ENCODE measurements at regions not wholly inside any gene's neighbourhood (a gene's known extent, or its start where the extent isn't known, plus 50 kb on each side); places are given as distances from the start of the nearest gene placed in this dataset.

DNA sequence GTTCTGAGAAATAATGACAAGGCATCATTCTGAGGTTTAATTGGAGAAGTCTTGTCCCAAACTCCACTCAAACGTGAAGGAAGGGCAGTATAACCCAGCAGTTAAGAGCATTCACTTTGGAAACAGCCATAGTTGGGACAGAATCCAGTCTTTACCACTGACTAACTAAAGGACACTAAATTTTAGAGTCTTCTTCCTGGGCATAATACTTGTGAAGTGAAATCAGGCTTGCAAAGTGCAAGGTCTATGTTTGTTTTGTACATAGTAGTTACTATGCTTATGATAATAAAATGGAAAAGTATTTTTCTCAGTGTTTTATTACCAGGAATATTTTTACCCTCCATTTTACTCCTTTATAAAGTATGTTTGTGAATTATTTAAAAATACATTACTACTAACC is 748.2 kb upstream of the ID2 start:
- no peaks in the 10 kb centered on the region for H3K9me3 ChIP-seq
- no peak overlapping the region for H3K4me3 ChIP-seq
- TF ChIP-seq SMC3 (IDR thresholded peaks at IDR 0.05): no peak
- no peak for TF ChIP-seq RAD21 (conservative IDR thresholded peaks at IDR 0.05 in 1 of 2, IDR thresholded peaks at IDR 0.05 in 1 of 2)
- no peak for TF ChIP-seq POLR2A (IDR thresholded peaks at IDR 0.05; ENCODE audit: low read length)
- TF ChIP-seq PHF8 (IDR thresholded peaks at IDR 0.05; ENCODE audit: borderline replicate concordance, low read depth): no peak
- WGBS (ENCODE audit: missing lambda C conversion rate): 3% methylated on average over 1 of the region's 1 CpG
- ChIA-PET POLR2A (no interaction called here), CTCF (no interaction called here)
- H3K4me1 ChIP-seq: no peaks in the 10 kb centered on the region
- FAIRE-seq: no peak
- DNase-seq (ENCODE audit: low read depth in 1 of 2, low spot score in 1 of 2): no peak
- no peak overlapping the region for H3K27ac ChIP-seq
- H3K4me2 ChIP-seq: no peak overlapping the region
- no peak; a peak in 1 of 6 replicates for ATAC-seq

- FAIRE-seq: no peak
- ATAC-seq: no peak
- ChIA-PET POLR2A (interaction anchor here (0.6 kb wide), 1 partner anchor 8 kb away, joined by 3 read pairs; no protein-coding TSS in a partner anchor), CTCF (no interaction called here)
- TF ChIP-seq, protein P1, sequence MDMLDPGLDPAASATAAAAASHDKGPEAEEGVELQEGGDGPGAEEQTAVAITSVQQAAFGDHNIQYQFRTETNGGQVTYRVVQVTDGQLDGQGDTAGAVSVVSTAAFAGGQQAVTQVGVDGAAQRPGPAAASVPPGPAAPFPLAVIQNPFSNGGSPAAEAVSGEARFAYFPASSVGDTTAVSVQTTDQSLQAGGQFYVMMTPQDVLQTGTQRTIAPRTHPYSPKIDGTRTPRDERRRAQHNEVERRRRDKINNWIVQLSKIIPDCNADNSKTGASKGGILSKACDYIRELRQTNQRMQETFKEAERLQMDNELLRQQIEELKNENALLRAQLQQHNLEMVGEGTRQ (IDR thresholded peaks at IDR 0.05): no peak
- TF ChIP-seq RFX5 (IDR thresholded peaks at IDR 0.05) (no peak), EHF (CRISPR knock-in tag; IDR thresholded peaks at IDR 0.05) (no peak)
- Histone ChIP-seq H3K9me3 (0 out of 3 replicates have a peak, but pooled peaks cover 4% of the 10 kb centered on the region), H3K4me2 (no peak overlapping the region), H3K4me3 (no peak overlapping the region), H3K27ac (no peak overlapping the region), H3K4me1 (peaks cover 3% of the 10 kb centered on the region; the same call in 1 of the 3 replicates)
- no peak for DNase-seq (ENCODE audit: low read depth in 1 of 2, low spot score in 1 of 2)
- WGBS (ENCODE audit: missing lambda C conversion rate): 46% methylated on average over 4 of the region's 4 CpGs
Observed at GRCh38 chr2:7934476-7934875, 747.4 kb upstream of the ID2 start.

GRCh38 chr2:7937082-7937481 is 744.8 kb upstream of the ID2 start:
- H3K4me2 ChIP-seq: no peak overlapping the region
- CTCF ChIA-PET: no interaction called here
- ATAC-seq: no peak
- H3K27ac ChIP-seq: no peak overlapping the region
- POLR2A ChIA-PET: no interaction called here
- no peak for FAIRE-seq
- H3K4me3 ChIP-seq: no peak overlapping the region
- H3K4me1 ChIP-seq: peaks cover 13% of the 10 kb centered on the region
- TF ChIP-seq ZFP36 (IDR thresholded peaks at IDR 0.05; ENCODE audit: borderline replicate concordance, partially characterized antibody) (no peak), E2F6 (IDR thresholded peaks at IDR 0.05; ENCODE audit: borderline replicate concordance, low read depth) (no peak), PHF8 (IDR thresholded peaks at IDR 0.05; ENCODE audit: borderline replicate concordance, low read depth) (no peak), FOSL2 (IDR thresholded peaks at IDR 0.05) (no peak), FOSL2 (CRISPR knock-in tag; IDR thresholded peaks at IDR 0.05) (no peak), NPAS2 (CRISPR knock-in tag; IDR thresholded peaks at IDR 0.05; ENCODE audit: borderline replicate concordance) (no peak), CHD2 (IDR thresholded peaks at IDR 0.05; ENCODE audit: low read length, partially characterized antibody) (no peak), CBX2 (IDR thresholded peaks at IDR 0.05; ENCODE audit: borderline replicate concordance, low read depth) (no peak), MYC (IDR thresholded peaks at IDR 0.05; ENCODE audit: borderline replicate concordance, low read length) (no peak), HES2 (IDR thresholded peaks at IDR 0.05) (no peak), BHLHE40 (IDR thresholded peaks at IDR 0.05; ENCODE audit: low read depth, low read length) (no peak), ZSCAN20 (CRISPR knock-in tag; IDR thresholded peaks at IDR 0.05) (no peak)
- TF ChIP-seq, protein P2, sequence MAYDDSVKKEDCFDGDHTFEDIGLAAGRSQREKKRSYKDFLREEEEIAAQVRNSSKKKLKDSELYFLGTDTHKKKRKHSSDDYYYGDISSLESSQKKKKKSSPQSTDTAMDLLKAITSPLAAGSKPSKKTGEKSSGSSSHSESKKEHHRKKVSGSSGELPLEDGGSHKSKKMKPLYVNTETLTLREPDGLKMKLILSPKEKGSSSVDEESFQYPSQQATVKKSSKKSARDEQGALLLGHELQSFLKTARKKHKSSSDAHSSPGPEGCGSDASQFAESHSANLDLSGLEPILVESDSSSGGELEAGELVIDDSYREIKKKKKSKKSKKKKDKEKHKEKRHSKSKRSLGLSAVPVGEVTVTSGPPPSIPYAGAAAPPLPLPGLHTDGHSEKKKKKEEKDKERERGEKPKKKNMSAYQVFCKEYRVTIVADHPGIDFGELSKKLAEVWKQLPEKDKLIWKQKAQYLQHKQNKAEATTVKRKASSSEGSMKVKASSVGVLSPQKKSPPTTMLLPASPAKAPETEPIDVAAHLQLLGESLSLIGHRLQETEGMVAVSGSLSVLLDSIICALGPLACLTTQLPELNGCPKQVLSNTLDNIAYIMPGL (CRISPR knock-in tag; IDR thresholded peaks at IDR 0.05; ENCODE audit: borderline replicate concordance): no peak
- TF ChIP-seq, protein P3, sequence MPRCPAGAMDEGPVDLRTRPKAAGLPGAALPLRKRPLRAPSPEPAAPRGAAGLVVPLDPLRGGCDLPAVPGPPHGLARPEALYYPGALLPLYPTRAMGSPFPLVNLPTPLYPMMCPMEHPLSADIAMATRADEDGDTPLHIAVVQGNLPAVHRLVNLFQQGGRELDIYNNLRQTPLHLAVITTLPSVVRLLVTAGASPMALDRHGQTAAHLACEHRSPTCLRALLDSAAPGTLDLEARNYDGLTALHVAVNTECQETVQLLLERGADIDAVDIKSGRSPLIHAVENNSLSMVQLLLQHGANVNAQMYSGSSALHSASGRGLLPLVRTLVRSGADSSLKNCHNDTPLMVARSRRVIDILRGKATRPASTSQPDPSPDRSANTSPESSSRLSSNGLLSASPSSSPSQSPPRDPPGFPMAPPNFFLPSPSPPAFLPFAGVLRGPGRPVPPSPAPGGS (IDR thresholded peaks at IDR 0.05): no peak
- 0 out of 3 replicates have a peak, but pooled peaks cover 4% of the 10 kb centered on the region for H3K9me3 ChIP-seq
- no peak for DNase-seq (ENCODE audit: low read depth in 1 of 2, low spot score in 1 of 2)
- WGBS (ENCODE audit: missing lambda C conversion rate): 88% methylated on average over 1 of the region's 1 CpG
